Keratinocyte (primary cell): ENCODE measurements at regions not wholly inside any gene's neighbourhood (a gene's known extent, or its start where the extent isn't known, plus 50 kb on each side); places are given as distances from the start of the nearest gene placed in this dataset.

Experiments used
- DNase-seq: peaks from one replicate; pipeline ENCODE4 v3.0.0-alpha.2; 2011; ENCODE audit warnings: low read depth, missing footprints, low spot score
- FAIRE-seq: peaks from 2 replicates; lab custom pipeline; 2011; peaks lifted over from hg19 to GRCh38; lab: Jason Lieb, UNC
- H2AFZ ChIP-seq: 2 replicates; pipeline ENCODE4 v1.6.0; 2012; ENCODE audit warnings: low read length, control low read depth, inconsistent platforms; ENCODE audit not compliant: control insufficient read depth
- H3K27ac ChIP-seq: 2 replicates; pipeline ENCODE4 v1.5.1; 2011; ENCODE audit warnings: low read length; ENCODE audit not compliant: control insufficient read depth, insufficient read depth
- H3K27me3 ChIP-seq: 3 replicates; pipeline ENCODE4 v1.6.0; 2011; ENCODE audit warnings: low read length; ENCODE audit not compliant: control insufficient read depth, insufficient read depth; ENCODE audit errors: extremely low read depth
- H3K36me3 ChIP-seq, 2 experiments: 2 replicates in 1 of 2; 3 replicates in 1 of 2; pipeline ENCODE4 v1.5.1; 2011; ENCODE audit warnings: low read length in 2 of 2, mild to moderate bottlenecking in 1 of 2; ENCODE audit not compliant: control insufficient read depth in 2 of 2, insufficient read depth in 2 of 2; ENCODE audit errors: extremely low read depth in 1 of 2
- H3K4me1 ChIP-seq: 3 replicates; pipeline ENCODE4 v1.5.1; 2011; ENCODE audit warnings: low read length; ENCODE audit not compliant: control insufficient read depth, insufficient read depth; ENCODE audit errors: extremely low read depth
- H3K4me2 ChIP-seq: 3 replicates; pipeline ENCODE4 v1.6.0; 2011; ENCODE audit warnings: low read depth, low read length; ENCODE audit not compliant: control insufficient read depth, insufficient read depth; ENCODE audit errors: extremely low read depth
- H3K4me3 ChIP-seq, 3 experiments: fragments of 200-600 bp in 1 of 3; sonication (generic) in 1 of 3; 2 replicates in 2 of 3; 3 replicates in 1 of 3; pipeline ENCODE4 v1.5.1; 2011 to 2016; ENCODE audit warnings: low read length in 3 of 3, mild to moderate bottlenecking in 3 of 3, control low read depth in 2 of 3, inconsistent platforms in 1 of 3, low read depth in 1 of 3, mixed read lengths in 1 of 3, mixed run types in 1 of 3, moderate library complexity in 1 of 3; ENCODE audit not compliant: control insufficient read depth in 2 of 3, insufficient read depth in 2 of 3; ENCODE audit errors: extremely low read depth in 1 of 3
- H3K79me2 ChIP-seq: 2 replicates; pipeline ENCODE4 v1.6.0; 2012; ENCODE audit warnings: low read length; ENCODE audit not compliant: control insufficient read depth, insufficient read depth
- H3K9ac ChIP-seq: 3 replicates; pipeline ENCODE4 v1.6.0; 2011; ENCODE audit warnings: low read length; ENCODE audit not compliant: control insufficient read depth, insufficient read depth; ENCODE audit errors: extremely low read depth
- H3K9me1 ChIP-seq: 3 replicates; pipeline ENCODE4 v1.6.0; 2011; ENCODE audit warnings: low read length; ENCODE audit not compliant: control insufficient read depth, insufficient read depth; ENCODE audit errors: extremely low read depth
- H3K9me3 ChIP-seq: 2 replicates; pipeline ENCODE4 v1.5.1; 2012; ENCODE audit warnings: low read depth, low read length; ENCODE audit not compliant: control insufficient read depth
- H4K20me1 ChIP-seq: 3 replicates; pipeline ENCODE4 v1.6.0; 2011; ENCODE audit warnings: low read length; ENCODE audit not compliant: control insufficient read depth, insufficient read depth; ENCODE audit errors: extremely low read depth
- EZH2 ChIP-seq: IDR thresholded peaks from one replicate; pipeline ENCODE4 v1.6.1; 2012; ENCODE audit warnings: inconsistent platforms, mild to moderate bottlenecking, low read length, moderate library complexity
- dilution Hi-C: fragments of 300-500 bp; cut with MboI; formaldehyde crosslinking; loops from one replicate; pipeline ENCODE4 v1.7.0; 2020; ENCODE audit warnings: low sequenced_read_pairs; ENCODE audit not compliant: extremely low pct_ligation_motif_present
- TF ChIP-seq, protein P1 (sequence below), 3 experiments: IDR thresholded peaks in 1 of 3; conservative IDR thresholded peaks in 1 of 3; optimal IDR thresholded peaks in 1 of 3; 2 replicates in 2 of 3; 3 replicates in 1 of 3; pipeline versions ENCODE3 to v1.5.1; 2011; ENCODE audit warnings: low read length in 3 of 3, mild to moderate bottlenecking in 3 of 3, moderate library complexity in 2 of 3, control low read depth in 1 of 3, inconsistent platforms in 1 of 3; ENCODE audit not compliant: insufficient read depth in 2 of 3; ENCODE audit errors: extremely low read depth in 1 of 3

GRCh38 chr14:84671776-84672175, 858.2 kb upstream of the FLRT2 start:
- no peaks in the 10 kb centered on the region for H3K36me3 ChIP-seq
- dilution Hi-C loops = no loop called here
- H3K27me3 ChIP-seq = no peaks in the 10 kb centered on the region
- no peaks in the 10 kb centered on the region for H3K9me3 ChIP-seq
- no peaks in the 10 kb centered on the region for H3K4me1 ChIP-seq
- no peak overlapping the region for H3K27ac ChIP-seq
- H3K79me2 ChIP-seq = no peaks in the 10 kb centered on the region
- FAIRE-seq (no peak), DNase-seq (no peak)
- H2AFZ ChIP-seq = no peak overlapping the region
- no peak overlapping the region for H3K4me2 ChIP-seq
- H3K9me1 ChIP-seq = no peaks in the 10 kb centered on the region
- TF ChIP-seq EZH2 = no peak
- TF ChIP-seq, protein P1, sequence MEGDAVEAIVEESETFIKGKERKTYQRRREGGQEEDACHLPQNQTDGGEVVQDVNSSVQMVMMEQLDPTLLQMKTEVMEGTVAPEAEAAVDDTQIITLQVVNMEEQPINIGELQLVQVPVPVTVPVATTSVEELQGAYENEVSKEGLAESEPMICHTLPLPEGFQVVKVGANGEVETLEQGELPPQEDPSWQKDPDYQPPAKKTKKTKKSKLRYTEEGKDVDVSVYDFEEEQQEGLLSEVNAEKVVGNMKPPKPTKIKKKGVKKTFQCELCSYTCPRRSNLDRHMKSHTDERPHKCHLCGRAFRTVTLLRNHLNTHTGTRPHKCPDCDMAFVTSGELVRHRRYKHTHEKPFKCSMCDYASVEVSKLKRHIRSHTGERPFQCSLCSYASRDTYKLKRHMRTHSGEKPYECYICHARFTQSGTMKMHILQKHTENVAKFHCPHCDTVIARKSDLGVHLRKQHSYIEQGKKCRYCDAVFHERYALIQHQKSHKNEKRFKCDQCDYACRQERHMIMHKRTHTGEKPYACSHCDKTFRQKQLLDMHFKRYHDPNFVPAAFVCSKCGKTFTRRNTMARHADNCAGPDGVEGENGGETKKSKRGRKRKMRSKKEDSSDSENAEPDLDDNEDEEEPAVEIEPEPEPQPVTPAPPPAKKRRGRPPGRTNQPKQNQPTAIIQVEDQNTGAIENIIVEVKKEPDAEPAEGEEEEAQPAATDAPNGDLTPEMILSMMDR (optimal IDR thresholded peaks at IDR 0.05 in 1 of 3, IDR thresholded peaks at IDR 0.05 in 1 of 3, conservative IDR thresholded peaks at IDR 0.05 in 1 of 3; ENCODE audit: extremely low read depth in 1 of 3, insufficient read depth in 2 of 3, low read length in 3 of 3) = no peak
- H3K9ac ChIP-seq = no peak overlapping the region
- H4K20me1 ChIP-seq = no peaks in the 10 kb centered on the region
- no peak overlapping the region for H3K4me3 ChIP-seq

DNA sequence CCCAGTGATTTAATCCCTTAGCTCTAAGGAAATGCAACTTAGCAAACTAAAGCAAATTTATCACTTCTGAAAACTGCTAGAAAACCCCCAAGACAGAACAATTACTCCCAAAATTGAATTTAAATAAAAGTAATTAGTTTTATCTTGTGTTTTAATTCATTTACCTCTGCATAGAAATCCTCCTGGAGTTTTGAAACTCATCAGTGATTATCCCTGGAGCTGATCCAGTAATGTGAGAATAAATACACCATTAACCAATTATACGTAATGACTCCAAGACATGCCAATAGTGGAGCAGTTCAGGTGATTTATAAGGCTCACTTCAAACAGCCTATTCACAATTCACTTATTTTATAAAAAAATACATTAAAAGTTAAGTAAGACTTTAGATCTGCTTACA, 855.3 kb upstream of the FLRT2 start:
- Histone ChIP-seq H3K4me1 (no peaks in the 10 kb centered on the region), H3K4me2 (no peak overlapping the region), H3K9me3 (no peaks in the 10 kb centered on the region), H3K79me2 (no peaks in the 10 kb centered on the region), H4K20me1 (no peaks in the 10 kb centered on the region), H2AFZ (no peak overlapping the region), H3K27ac (no peak overlapping the region), H3K36me3 (no peaks in the 10 kb centered on the region), H3K27me3 (no peaks in the 10 kb centered on the region), H3K9me1 (no peaks in the 10 kb centered on the region), H3K9ac (no peak overlapping the region), H3K4me3 (no peak overlapping the region)
- DNase-seq (no peak), FAIRE-seq (no peak)
- TF ChIP-seq EZH2 = no peak
- TF ChIP-seq, protein P1 (optimal IDR thresholded peaks at IDR 0.05 in 1 of 3, IDR thresholded peaks at IDR 0.05 in 1 of 3, conservative IDR thresholded peaks at IDR 0.05 in 1 of 3; ENCODE audit: extremely low read depth in 1 of 3, insufficient read depth in 2 of 3, low read length in 3 of 3) = no peak
- dilution Hi-C loops = no loop called here
